ENCODE measurements at regions not wholly inside any gene's neighbourhood (a gene's known extent, or its start where the extent isn't known, plus 50 kb on each side); places are given as distances from the start of the nearest gene placed in this dataset.

DNA sequence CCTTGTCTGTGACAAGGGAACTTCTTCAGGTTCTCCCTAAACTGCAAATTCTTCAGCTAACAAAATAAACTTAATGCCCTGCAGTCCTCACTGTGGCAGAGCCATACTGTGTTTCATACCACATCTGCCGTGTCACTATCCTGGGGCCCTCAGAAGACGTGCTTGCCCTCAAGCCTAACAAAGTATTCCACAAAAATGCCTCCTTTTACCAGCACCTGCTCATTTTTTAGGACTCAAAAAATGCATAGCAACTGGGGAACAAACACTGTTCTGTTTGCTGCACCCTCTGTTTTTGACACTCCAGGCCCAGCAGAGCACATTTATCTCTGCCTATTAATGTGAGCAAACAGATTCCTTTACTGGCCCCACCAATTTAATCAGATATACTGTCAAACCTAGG lies 270.7 kb upstream of the SSTR1 start:
- no peak overlapping the region for H3K27ac Mint-ChIP-seq
- Histone ChIP-seq H3K36me3 (replicated peaks in 1 of 2; ENCODE audit: control insufficient read depth in 1 of 2, insufficient read depth in 2 of 2, low read length in 2 of 2) (no peaks in the 10 kb centered on the region), H2AFZ (ENCODE audit: insufficient read depth, low read depth, low read length, poor library complexity, severe bottlenecking) (no peak overlapping the region), H3K79me2 (ENCODE audit: insufficient read depth, low read length) (no peaks in the 10 kb centered on the region), H3K27me3 (ENCODE audit: control insufficient read depth in 2 of 2, insufficient read depth in 2 of 2, low read length in 2 of 2) (no peaks in the 10 kb centered on the region), H3K9me3 (replicated peaks in 1 of 2; ENCODE audit: control insufficient read depth in 1 of 2, insufficient read depth in 1 of 2, low read length in 2 of 2) (no peaks in the 10 kb centered on the region), H3K4me1 (ENCODE audit: control insufficient read depth in 1 of 2, insufficient read depth in 2 of 2, low read length in 2 of 2) (no peaks in the 10 kb centered on the region), H3K9ac (ENCODE audit: insufficient read depth, low read length, poor library complexity, severe bottlenecking) (no peak overlapping the region), H3K4me3 (replicated peaks in 1 of 3; ENCODE audit: low read depth in 2 of 3, low read length in 3 of 3) (no peak overlapping the region), H4K20me1 (ENCODE audit: insufficient read depth, low read length) (no peaks in the 10 kb centered on the region), H3K27ac (ENCODE audit: low read depth in 1 of 2, low read length in 2 of 2) (no peak overlapping the region), H3K4me2 (replicated peaks; ENCODE audit: extremely low read depth, low read length, poor library complexity, severe bottlenecking) (no peak overlapping the region)
- intact Hi-C loops (cut with micrococcal nuclease) = no loop called here
- TF ChIP-seq, protein P1, sequence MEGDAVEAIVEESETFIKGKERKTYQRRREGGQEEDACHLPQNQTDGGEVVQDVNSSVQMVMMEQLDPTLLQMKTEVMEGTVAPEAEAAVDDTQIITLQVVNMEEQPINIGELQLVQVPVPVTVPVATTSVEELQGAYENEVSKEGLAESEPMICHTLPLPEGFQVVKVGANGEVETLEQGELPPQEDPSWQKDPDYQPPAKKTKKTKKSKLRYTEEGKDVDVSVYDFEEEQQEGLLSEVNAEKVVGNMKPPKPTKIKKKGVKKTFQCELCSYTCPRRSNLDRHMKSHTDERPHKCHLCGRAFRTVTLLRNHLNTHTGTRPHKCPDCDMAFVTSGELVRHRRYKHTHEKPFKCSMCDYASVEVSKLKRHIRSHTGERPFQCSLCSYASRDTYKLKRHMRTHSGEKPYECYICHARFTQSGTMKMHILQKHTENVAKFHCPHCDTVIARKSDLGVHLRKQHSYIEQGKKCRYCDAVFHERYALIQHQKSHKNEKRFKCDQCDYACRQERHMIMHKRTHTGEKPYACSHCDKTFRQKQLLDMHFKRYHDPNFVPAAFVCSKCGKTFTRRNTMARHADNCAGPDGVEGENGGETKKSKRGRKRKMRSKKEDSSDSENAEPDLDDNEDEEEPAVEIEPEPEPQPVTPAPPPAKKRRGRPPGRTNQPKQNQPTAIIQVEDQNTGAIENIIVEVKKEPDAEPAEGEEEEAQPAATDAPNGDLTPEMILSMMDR (IDR thresholded peaks at IDR 0.05) = no peak
- no peak for DNase-seq
- H3K4me3 Mint-ChIP-seq = no peak overlapping the region
- H3K27me3 Mint-ChIP-seq (ENCODE audit: low read depth in 3 of 3) = no peaks in the 10 kb centered on the region
- H3K36me3 Mint-ChIP-seq = no peaks in the 10 kb centered on the region
- WGBS (ENCODE audit: insufficient coverage) = 89% methylated on average over 2 of the region's 2 CpGs
- H3K9me3 Mint-ChIP-seq = peaks cover 0 to 5% (median 0%) of the 10 kb centered on the region in 7 donors
- H3K4me1 Mint-ChIP-seq = no peaks in the 10 kb centered on the region

DNA sequence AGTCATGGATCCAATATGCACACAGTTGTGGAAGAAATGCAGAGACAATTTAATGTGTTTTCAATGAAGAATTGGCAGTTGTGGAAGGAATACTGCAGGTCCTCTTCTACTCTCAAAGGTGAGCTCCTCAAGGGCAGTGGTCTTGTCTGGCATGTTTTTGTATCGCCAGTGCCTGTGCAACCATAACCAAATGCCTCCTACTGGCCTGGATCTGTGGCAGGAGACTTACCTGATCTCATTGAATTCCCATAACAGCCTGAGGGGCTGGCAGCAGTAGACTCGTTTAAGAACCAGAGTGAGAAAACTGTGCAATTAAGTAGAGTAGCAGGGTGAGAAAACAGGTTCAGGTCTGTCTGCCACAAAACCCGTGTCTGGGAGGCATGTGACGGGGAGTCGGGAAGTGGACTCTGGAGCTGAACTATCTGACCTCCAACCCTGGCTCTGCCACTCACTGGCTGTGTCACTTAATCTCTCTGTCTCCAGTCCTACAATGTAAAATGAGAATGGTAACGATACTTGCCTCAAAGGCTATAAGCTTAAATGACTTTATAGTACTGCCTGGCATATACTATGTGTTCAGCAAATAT lies 268.2 kb upstream of the SSTR1 start:
- Histone ChIP-seq H3K4me2 (replicated peaks; ENCODE audit: extremely low read depth, low read length, poor library complexity, severe bottlenecking) (no peak overlapping the region), H3K36me3 (replicated peaks in 1 of 2; ENCODE audit: control insufficient read depth in 1 of 2, insufficient read depth in 2 of 2, low read length in 2 of 2) (no peaks in the 10 kb centered on the region), H3K27ac (ENCODE audit: low read depth in 1 of 2, low read length in 2 of 2) (no peak overlapping the region), H3K79me2 (ENCODE audit: insufficient read depth, low read length) (no peaks in the 10 kb centered on the region), H2AFZ (ENCODE audit: insufficient read depth, low read depth, low read length, poor library complexity, severe bottlenecking) (no peak overlapping the region), H3K9ac (ENCODE audit: insufficient read depth, low read length, poor library complexity, severe bottlenecking) (no peak overlapping the region), H3K27me3 (ENCODE audit: control insufficient read depth in 2 of 2, insufficient read depth in 2 of 2, low read length in 2 of 2) (no peaks in the 10 kb centered on the region), H3K4me1 (ENCODE audit: control insufficient read depth in 1 of 2, insufficient read depth in 2 of 2, low read length in 2 of 2) (no peaks in the 10 kb centered on the region), H3K4me3 (replicated peaks in 1 of 3; ENCODE audit: low read depth in 2 of 3, low read length in 3 of 3) (no peak overlapping the region), H4K20me1 (ENCODE audit: insufficient read depth, low read length) (no peaks in the 10 kb centered on the region), H3K9me3 (replicated peaks in 1 of 2; ENCODE audit: control insufficient read depth in 1 of 2, insufficient read depth in 1 of 2, low read length in 2 of 2) (peaks cover 0 to 3% of the 10 kb centered on the region in 2 donors)
- Mint-ChIP-seq H3K9me3 (peaks cover 0 to 7% (median under 1%) of the 10 kb centered on the region in 7 donors), H3K27ac (no peak overlapping the region), H3K4me1 (no peaks in the 10 kb centered on the region), H3K4me3 (no peak overlapping the region), H3K27me3 (ENCODE audit: low read depth in 3 of 3) (no peaks in the 10 kb centered on the region), H3K36me3 (no peaks in the 10 kb centered on the region)
- intact Hi-C loops (cut with micrococcal nuclease) = no loop called here
- WGBS (ENCODE audit: insufficient coverage) = 88% methylated on average over 1 of the region's 6 CpGs
- DNase-seq = no peak
- TF ChIP-seq, protein P1 (IDR thresholded peaks at IDR 0.05) = no peak

Data from CD14-positive monocyte (primary cell).